ENCODE measurements at regions not wholly inside any gene's neighbourhood (a gene's known extent, or its start where the extent isn't known, plus 50 kb on each side); places are given as distances from the start of the nearest gene placed in this dataset.

- H3K4me1 ChIP-seq = no peaks in the 10 kb centered on the region
- no peaks in the 10 kb centered on the region for H3K27me3 ChIP-seq
- no peak for DNase-seq
- WGBS, 2 donors = 76 to 78% methylated on average over 2 of the region's 2 CpGs
- TF ChIP-seq CTCF (IDR thresholded peaks at IDR 0.05) = no peak
- TF ChIP-seq POLR2A (IDR thresholded peaks at IDR 0.05) = no peak
- no peak overlapping the region for H3K4me3 ChIP-seq (replicated peaks in 1 of 3)
- H3K9me3 ChIP-seq = no peaks in the 10 kb centered on the region
- intact Hi-C loops (cut with DNase I) = no loop called here
- no peaks in the 10 kb centered on the region for H3K36me3 ChIP-seq
- H3K27ac ChIP-seq = no peak overlapping the region
Observed at GRCh38 chr18:28960146-28960545, 783.2 kb upstream of the CDH2 start.

GRCh38 chr18:28952339-28952738, 775.4 kb upstream of the CDH2 start:
- Histone ChIP-seq H3K27me3 (no peaks in the 10 kb centered on the region), H3K4me1 (no peaks in the 10 kb centered on the region), H3K36me3 (no peaks in the 10 kb centered on the region), H3K9me3 (no peaks in the 10 kb centered on the region), H3K4me3 (replicated peaks in 1 of 3) (no peak overlapping the region), H3K27ac (no peak overlapping the region)
- TF ChIP-seq CTCF (IDR thresholded peaks at IDR 0.05) (no peak), POLR2A (IDR thresholded peaks at IDR 0.05) (no peak)
- no peak for DNase-seq
- intact Hi-C loops (cut with DNase I) = no loop called here

GRCh38 chr18:28947900-28948299, 771.0 kb upstream of the CDH2 start:
- H3K4me1 ChIP-seq = no peaks in the 10 kb centered on the region
- no peak overlapping the region for H3K4me3 ChIP-seq (replicated peaks in 1 of 3)
- intact Hi-C loops (cut with DNase I) = no loop called here
- H3K27me3 ChIP-seq = no peaks in the 10 kb centered on the region
- DNase-seq = no peak
- H3K9me3 ChIP-seq = no peaks in the 10 kb centered on the region
- H3K27ac ChIP-seq = no peak overlapping the region
- no peaks in the 10 kb centered on the region for H3K36me3 ChIP-seq
- 70 to 76% methylated on average over 1 of the region's 1 CpG for WGBS, 2 donors
- no peak for TF ChIP-seq CTCF (IDR thresholded peaks at IDR 0.05)
- TF ChIP-seq POLR2A (IDR thresholded peaks at IDR 0.05) = no peak

- Histone ChIP-seq H3K4me3 (replicated peaks in 1 of 3) (no peak overlapping the region), H3K36me3 (no peaks in the 10 kb centered on the region), H3K9me3 (no peaks in the 10 kb centered on the region), H3K27me3 (no peaks in the 10 kb centered on the region), H3K27ac (no peak overlapping the region), H3K4me1 (no peaks in the 10 kb centered on the region)
- TF ChIP-seq CTCF (IDR thresholded peaks at IDR 0.05) (no peak), POLR2A (IDR thresholded peaks at IDR 0.05) (no peak)
- DNase-seq = no peak
- intact Hi-C loops (cut with DNase I) = no loop called here
- 74 to 77% methylated on average over 1 of the region's 1 CpG for WGBS, 2 donors
Observed at GRCh38 chr18:28946471-28946870, 769.5 kb upstream of the CDH2 start.

GRCh38 chr18:28922936-28923335, 746.0 kb upstream of the CDH2 start:
- H3K4me3 ChIP-seq (replicated peaks in 1 of 3) = no peak overlapping the region
- TF ChIP-seq POLR2A (IDR thresholded peaks at IDR 0.05) (no peak), CTCF (IDR thresholded peaks at IDR 0.05) (no peak)
- no peaks in the 10 kb centered on the region for H3K27me3 ChIP-seq
- no peak for DNase-seq
- WGBS, 2 donors = 75 to 97% methylated on average over 2 of the region's 2 CpGs
- intact Hi-C loops (cut with DNase I) = no loop called here
- no peaks in the 10 kb centered on the region for H3K9me3 ChIP-seq
- H3K4me1 ChIP-seq = no peaks in the 10 kb centered on the region
- no peaks in the 10 kb centered on the region for H3K36me3 ChIP-seq
- no peak overlapping the region for H3K27ac ChIP-seq
